Kidney (tissue), 13 donors: ENCODE measurements at regions not wholly inside any gene's neighbourhood (a gene's known extent, or its start where the extent isn't known, plus 50 kb on each side); places are given as distances from the start of the nearest gene placed in this dataset.

Experiments used
- DNase-seq, 5 donors: peaks; one replicate each; pipeline ENCODE4 v3.0.0-alpha.2; 2013 to 2020
- FAIRE-seq: peaks from 2 replicates; lab custom pipeline; 2012; peaks lifted over from hg19 to GRCh38; lab: Jason Lieb, UNC
- H3K27ac ChIP-seq, 2 donors: one replicate each; pipeline ENCODE4 v1.7.0; 2013; ENCODE audit warnings: low read depth in 2 of 2, low read length in 2 of 2, inconsistent platforms in 1 of 2
- H3K27me3 ChIP-seq: one replicate; pipeline ENCODE4 v1.7.1; 2013; ENCODE audit warnings: low read length, inconsistent platforms; ENCODE audit not compliant: control insufficient read depth, insufficient read depth
- H3K36me3 ChIP-seq, 3 donors: one replicate each; pipeline versions ENCODE4 v1.7.0 to v1.7.1; 2013; ENCODE audit warnings: low read length in 3 of 3, control low read depth in 1 of 3, inconsistent platforms in 1 of 3; ENCODE audit not compliant: insufficient read depth in 3 of 3, control insufficient read depth in 2 of 3
- H3K4me1 ChIP-seq, 3 donors: one replicate each; pipeline versions ENCODE4 v1.7.0 to v1.7.1; 2013; ENCODE audit warnings: low read length in 3 of 3, inconsistent platforms in 1 of 3, low read depth in 1 of 3; ENCODE audit not compliant: control insufficient read depth in 2 of 3, insufficient read depth in 2 of 3
- H3K4me3 ChIP-seq, 3 donors: one replicate each; pipeline versions ENCODE4 v1.7.0 to v1.8.1; 2013; ENCODE audit warnings: low read length in 3 of 3, control low read depth in 1 of 3, inconsistent platforms in 1 of 3
- H3K9ac ChIP-seq, 3 donors: one replicate each; pipeline versions ENCODE4 v1.7.0 to v1.7.1; 2013; ENCODE audit warnings: low read length in 3 of 3, control low read depth in 1 of 3, inconsistent platforms in 1 of 3
- H3K9me3 ChIP-seq, 3 donors: one replicate each; pipeline versions ENCODE4 v1.7.0 to v1.7.1; 2013; ENCODE audit warnings: low read length in 3 of 3, control low read depth in 1 of 3, inconsistent platforms in 1 of 3; ENCODE audit not compliant: control insufficient read depth in 2 of 3, insufficient read depth in 1 of 3
- intact Hi-C: fragments of 100-400 bp; cut with DNase I; formaldehyde crosslinking; loops from one replicate; pipeline ENCODE4 v1.11.1; 2022
- TF ChIP-seq, protein P1 (sequence below): IDR thresholded peaks from 3 replicates; pipeline ENCODE4 v1.5.1; 2012; ENCODE audit warnings: mild to moderate bottlenecking, moderate library complexity, borderline replicate concordance; ENCODE audit not compliant: insufficient read depth; ENCODE audit errors: extremely low read depth
- donor health status: control.
- donor health status: control.
- donor health status: control.
- donor health status: control.
- donor health status: control.
- donor health status: DM: yes; HTN: yes; CAD: no.
- donor health status: Normal renal cell carcinoma (clear cell type).

DNA sequence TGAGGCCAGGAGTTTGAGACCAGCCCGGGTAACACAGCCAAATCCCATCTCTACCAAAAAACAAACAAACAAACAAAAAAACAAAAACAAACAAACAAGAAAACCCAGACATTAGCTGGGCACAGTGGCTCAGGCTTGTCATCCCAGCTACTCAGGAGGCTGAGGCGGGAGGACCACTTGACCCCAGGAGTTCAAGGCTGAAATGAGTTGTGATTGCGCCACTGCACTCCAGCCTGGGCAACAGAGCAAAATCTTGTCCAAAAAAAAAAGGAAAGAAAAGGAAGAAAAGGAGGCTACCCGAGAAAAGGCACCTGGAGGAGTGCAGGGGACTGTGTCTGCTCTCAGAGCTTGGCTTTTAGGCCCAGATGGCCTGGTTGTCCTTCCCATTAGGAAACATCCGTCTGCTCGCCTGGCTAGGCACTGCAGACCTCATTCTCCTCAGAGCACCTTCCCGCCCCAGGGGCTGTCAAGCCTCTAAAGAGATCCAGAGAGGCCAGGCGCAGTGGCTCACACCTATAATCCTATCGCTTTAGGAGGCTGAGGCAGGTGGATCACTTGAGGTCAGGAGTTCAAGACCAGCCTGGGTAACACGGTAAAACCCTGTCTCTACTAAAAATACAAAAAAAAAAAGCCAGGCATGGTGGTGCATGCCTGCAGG is 185.3 kb upstream of the IER5L start:
- Histone ChIP-seq H3K27me3 (no peaks in the 10 kb centered on the region), H3K4me3 (no peak overlapping the region), H3K27ac (no peak overlapping the region), H3K9ac (no peak overlapping the region), H3K36me3 (no peaks in the 10 kb centered on the region), H3K4me1 (peaks cover 0 to 5% (median 2%) of the 10 kb centered on the region in 3 donors), H3K9me3 (no peaks in the 10 kb centered on the region)
- DNase-seq (peak in 1 of 5 donors; percentile 47), FAIRE-seq (no peak)
- TF ChIP-seq, protein P1, sequence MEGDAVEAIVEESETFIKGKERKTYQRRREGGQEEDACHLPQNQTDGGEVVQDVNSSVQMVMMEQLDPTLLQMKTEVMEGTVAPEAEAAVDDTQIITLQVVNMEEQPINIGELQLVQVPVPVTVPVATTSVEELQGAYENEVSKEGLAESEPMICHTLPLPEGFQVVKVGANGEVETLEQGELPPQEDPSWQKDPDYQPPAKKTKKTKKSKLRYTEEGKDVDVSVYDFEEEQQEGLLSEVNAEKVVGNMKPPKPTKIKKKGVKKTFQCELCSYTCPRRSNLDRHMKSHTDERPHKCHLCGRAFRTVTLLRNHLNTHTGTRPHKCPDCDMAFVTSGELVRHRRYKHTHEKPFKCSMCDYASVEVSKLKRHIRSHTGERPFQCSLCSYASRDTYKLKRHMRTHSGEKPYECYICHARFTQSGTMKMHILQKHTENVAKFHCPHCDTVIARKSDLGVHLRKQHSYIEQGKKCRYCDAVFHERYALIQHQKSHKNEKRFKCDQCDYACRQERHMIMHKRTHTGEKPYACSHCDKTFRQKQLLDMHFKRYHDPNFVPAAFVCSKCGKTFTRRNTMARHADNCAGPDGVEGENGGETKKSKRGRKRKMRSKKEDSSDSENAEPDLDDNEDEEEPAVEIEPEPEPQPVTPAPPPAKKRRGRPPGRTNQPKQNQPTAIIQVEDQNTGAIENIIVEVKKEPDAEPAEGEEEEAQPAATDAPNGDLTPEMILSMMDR: no peak
- intact Hi-C loops: no loop called here

DNA sequence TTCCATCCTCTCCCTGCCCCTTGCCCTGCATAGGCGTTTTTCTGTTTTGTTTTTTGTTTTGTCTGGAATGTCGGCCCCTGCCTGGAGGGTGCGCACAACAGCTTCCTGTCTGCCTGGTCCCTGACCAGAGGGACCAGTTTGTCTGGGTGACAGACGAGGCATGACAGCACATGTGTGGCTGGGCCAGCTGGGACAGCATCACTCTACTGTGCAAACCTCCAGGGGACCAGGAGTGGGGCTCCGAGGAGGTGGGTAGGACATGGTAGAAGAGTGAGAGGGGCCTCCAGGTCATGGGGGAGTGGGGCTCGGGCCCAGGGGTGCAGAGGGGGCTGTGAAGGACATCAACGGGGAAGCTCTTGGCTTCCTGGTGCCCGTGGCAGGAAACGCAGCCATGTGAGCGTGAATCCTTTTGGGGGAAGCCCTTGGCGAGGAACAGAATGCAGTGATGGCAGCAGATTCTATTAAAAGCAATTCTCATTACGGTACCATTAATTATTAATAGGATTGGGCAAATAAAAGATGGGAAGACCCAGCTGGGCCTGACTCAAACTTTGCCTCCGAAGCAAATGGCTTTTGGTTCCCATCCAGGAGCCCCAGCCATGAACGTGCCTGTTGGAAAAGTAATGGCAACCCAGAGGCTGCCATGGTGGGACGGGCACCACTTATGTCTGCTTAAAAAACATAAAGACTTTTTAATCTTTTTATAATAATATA is 184.4 kb upstream of the IER5L start:
- intact Hi-C loops: no loop called here
- no peaks in the 10 kb centered on the region for H3K36me3 ChIP-seq
- DNase-seq: peak in 4 of 5 donors; percentile 54 to 83 (median 65)

DNA sequence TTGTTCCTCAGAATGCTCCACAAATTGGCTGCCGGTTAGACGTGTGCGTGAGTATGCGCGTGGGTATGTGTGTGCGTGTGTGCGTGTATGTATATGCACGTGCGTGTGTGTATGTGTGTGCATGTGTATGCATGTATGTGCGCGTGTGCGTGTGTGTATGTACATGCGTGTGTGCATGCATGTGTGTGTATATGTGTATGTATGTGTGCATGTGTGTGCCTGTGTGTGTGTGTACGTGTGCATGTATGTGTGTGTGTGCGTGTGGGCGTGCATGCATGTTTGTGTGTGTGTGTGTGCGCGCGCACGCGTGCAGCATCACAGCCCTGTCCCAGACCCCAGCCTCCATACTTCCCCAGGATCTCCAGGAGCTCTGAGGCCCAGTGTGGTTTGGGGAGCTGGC is 183.1 kb upstream of the IER5L start:
- no peak overlapping the region for H3K9ac ChIP-seq
- TF ChIP-seq, protein P1: no peak
- H3K36me3 ChIP-seq: no peaks in the 10 kb centered on the region
- DNase-seq: peak in 1 of 5 donors; percentile 29
- H3K4me1 ChIP-seq: peaks cover 0 to 5% (median 2%) of the 10 kb centered on the region in 3 donors
- FAIRE-seq: no peak
- H3K4me3 ChIP-seq: no peak overlapping the region
- intact Hi-C loops: no loop called here
- no peak overlapping the region for H3K27ac ChIP-seq
- H3K9me3 ChIP-seq: no peaks in the 10 kb centered on the region
- no peaks in the 10 kb centered on the region for H3K27me3 ChIP-seq

More for the DNA sequence above, 184.4 kb upstream of the IER5L start:
- FAIRE-seq: no peak
- no peaks in the 10 kb centered on the region for H3K27me3 ChIP-seq
- H3K4me3 ChIP-seq: no peak overlapping the region
- TF ChIP-seq, protein P1: no peak
- no peaks in the 10 kb centered on the region for H3K9me3 ChIP-seq
- H3K4me1 ChIP-seq: peaks cover 0 to 5% (median 2%) of the 10 kb centered on the region in 3 donors
- H3K27ac ChIP-seq: peak overlapping the region; percentile 3 to 59
- no peak overlapping the region for H3K9ac ChIP-seq
